ENCODE measurements at regions not wholly inside any gene's neighbourhood (a gene's known extent, or its start where the extent isn't known, plus 50 kb on each side); places are given as distances from the start of the nearest gene placed in this dataset.

GRCh38 chr6:60695232-60695631 is 1590.8 kb downstream of the KHDRBS2 start:
- ChIA-PET POLR2A (ENCODE audit: partially characterized antibody) (no interaction called here), CTCF (ENCODE audit: partially characterized antibody) (no interaction called here)
- no peaks in the 10 kb centered on the region for H4K20me1 ChIP-seq (replicated peaks in 1 of 2; ENCODE audit: control insufficient read depth in 1 of 2, insufficient read depth in 2 of 2, low read length in 2 of 2)
- H3K23me2 ChIP-seq (ENCODE audit: low read depth, low read length) = no peaks in the 10 kb centered on the region
- 81% methylated on average over 4 of the region's 4 CpGs; no CpG with 5 or more reads in 1 of the 2 experiments for WGBS, 2 experiments (ENCODE audit: extremely low coverage in 1 of 2, insufficient coverage in 1 of 2, insufficient read length in 1 of 2, insufficient replicate concordance in 2 of 2, low coverage in 1 of 2, low lambda C conversion rate in 2 of 2, missing lambda C conversion rate in 1 of 2)
- no peak overlapping the region for H2BK20ac ChIP-seq (ENCODE audit: low read length)
- H3K36me3 ChIP-seq (ENCODE audit: control insufficient read depth in 2 of 4, insufficient read depth in 4 of 4, low read length in 3 of 4) = no peaks in the 10 kb centered on the region
- no peak for FAIRE-seq
- H3K18ac ChIP-seq (ENCODE audit: extremely low read depth, low read length) = no peak overlapping the region
- peak overlapping the region; percentile 44; the same call in 1 of the 2 replicates for H2AFZ ChIP-seq (ENCODE audit: low read length)
- no peak overlapping the region for H3K23ac ChIP-seq (ENCODE audit: insufficient read length)
- H4K5ac ChIP-seq (ENCODE audit: insufficient read length, low read depth, low read length) = no peak overlapping the region
- DNase-seq (ENCODE audit: low read depth in 1 of 2, low spot score in 2 of 2) = no peak
- no peak overlapping the region for H4K91ac ChIP-seq (replicated peaks; ENCODE audit: insufficient read length, low read length)
- no peak overlapping the region for H3K4ac ChIP-seq (replicated peaks; ENCODE audit: insufficient read length, low read depth, low read length)
- no peak overlapping the region for H2BK5ac ChIP-seq (ENCODE audit: low read depth, low read length)
- no peak overlapping the region for H3K4me2 ChIP-seq (ENCODE audit: insufficient read depth in 1 of 2, low read depth in 2 of 2, low read length in 2 of 2)
- H3K79me1 ChIP-seq (ENCODE audit: low read depth, low read length) = no peaks in the 10 kb centered on the region
- H3K27me3 ChIP-seq (replicated peaks in 1 of 4; ENCODE audit: control insufficient read depth in 3 of 4, extremely low read depth in 1 of 4, insufficient read depth in 3 of 4, low read length in 3 of 4) = no peaks in the 10 kb centered on the region
- no peaks in the 10 kb centered on the region for H3K9me3 ChIP-seq (ENCODE audit: insufficient read depth in 2 of 2, low read depth in 1 of 2, low read length in 1 of 2)
- no peak overlapping the region for H2BK15ac ChIP-seq (ENCODE audit: low read length)
- no peak overlapping the region for H4K8ac ChIP-seq (ENCODE audit: extremely low read depth, insufficient read depth, low read length)
- H3K4me3 ChIP-seq (ENCODE audit: extremely low read depth in 1 of 4, insufficient read depth in 2 of 4, low read depth in 3 of 4, low read length in 4 of 4) = no peak overlapping the region
- H3K79me2 ChIP-seq (ENCODE audit: control insufficient read depth in 1 of 2, insufficient read depth in 2 of 2, low read length in 2 of 2) = no peaks in the 10 kb centered on the region
- no peak overlapping the region for H2BK120ac ChIP-seq (replicated peaks; ENCODE audit: low read depth, low read length)
- no peak overlapping the region for H2BK12ac ChIP-seq (ENCODE audit: low read depth, low read length)
- no peak overlapping the region for H3K27ac ChIP-seq (ENCODE audit: low read depth, low read length)
- H3K4me1 ChIP-seq (replicated peaks in 1 of 4; ENCODE audit: control insufficient read depth in 3 of 4, insufficient read depth in 4 of 4, low read length in 3 of 4) = no peaks in the 10 kb centered on the region
- no peak overlapping the region for H3K56ac ChIP-seq (replicated peaks; ENCODE audit: insufficient read length, low read depth, low read length)
- no peak overlapping the region for H2AK5ac ChIP-seq (ENCODE audit: low read depth, low read length)
- no peak overlapping the region for H3K9ac ChIP-seq (replicated peaks in 1 of 4; ENCODE audit: extremely low read depth in 1 of 4, low read depth in 3 of 4, low read length in 3 of 4)
- TF ChIP-seq CREB1 (IDR thresholded peaks at IDR 0.05) = no peak
- TF ChIP-seq CTBP2 (IDR thresholded peaks at IDR 0.05; ENCODE audit: borderline replicate concordance, insufficient read depth, insufficient read length, low read length) = no peak
- no peak for TF ChIP-seq ASH2L (IDR thresholded peaks at IDR 0.05; ENCODE audit: low read length)
- TF ChIP-seq NRF1 (IDR thresholded peaks at IDR 0.05; ENCODE audit: low read depth, low read length) = no peak
- no peak overlapping the region for H3K14ac ChIP-seq (ENCODE audit: insufficient read length)

Measured in H1 (cell line).